GM18909 (cell line): ENCODE measurements at regions not wholly inside any gene's neighbourhood (a gene's known extent, or its start where the extent isn't known, plus 50 kb on each side); places are given as distances from the start of the nearest gene placed in this dataset.
"Not testable (repeated sequence)": the region's sequence is repeated elsewhere in the genome, so short reads cannot be mapped to it uniquely, and the experiment has no call there.

Experiments
- ATAC-seq: cut with Tn5 transposase; IDR thresholded peaks from one replicate; pipeline ENCODE4 v1.9.1; 2021; ENCODE audit warnings: mild to moderate bottlenecking; ENCODE audit not compliant: unreplicated experiment, poor library complexity

GRCh38 chr20:53656293-53657202, 62.9 kb upstream of the ZNF217 start:
- ATAC-seq, result no peak

DNA sequence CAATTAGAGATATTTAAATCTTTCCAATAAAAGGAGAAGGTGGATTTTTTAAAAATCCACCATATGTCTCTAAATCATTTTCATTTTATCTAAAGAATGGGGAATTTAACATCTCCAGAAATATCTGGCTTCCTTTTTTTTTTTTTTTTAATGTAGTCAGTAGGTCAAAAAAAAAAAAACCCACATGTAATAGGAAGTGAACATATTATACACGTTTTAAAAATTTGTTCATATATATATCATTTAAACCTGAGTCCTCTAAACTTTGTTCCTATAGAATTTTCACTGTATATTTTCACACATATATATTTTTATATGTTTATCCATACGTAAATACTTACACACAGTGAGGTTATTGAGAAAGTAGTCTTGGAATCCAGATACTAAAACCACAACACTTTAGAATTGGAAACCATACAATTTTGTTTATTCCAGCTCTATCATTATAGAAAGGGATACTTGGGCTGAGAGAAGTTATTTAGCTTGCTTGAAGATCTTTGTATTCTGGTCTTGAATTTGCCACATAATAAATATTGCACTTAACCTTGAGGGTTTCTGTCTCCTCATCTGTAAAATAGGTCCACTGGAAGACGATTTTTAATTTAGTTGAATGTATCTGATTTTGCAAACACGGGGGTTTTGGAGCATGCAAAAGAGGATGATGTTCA, 62.1 kb upstream of the ZNF217 start:
- no peak for ATAC-seq

DNA sequence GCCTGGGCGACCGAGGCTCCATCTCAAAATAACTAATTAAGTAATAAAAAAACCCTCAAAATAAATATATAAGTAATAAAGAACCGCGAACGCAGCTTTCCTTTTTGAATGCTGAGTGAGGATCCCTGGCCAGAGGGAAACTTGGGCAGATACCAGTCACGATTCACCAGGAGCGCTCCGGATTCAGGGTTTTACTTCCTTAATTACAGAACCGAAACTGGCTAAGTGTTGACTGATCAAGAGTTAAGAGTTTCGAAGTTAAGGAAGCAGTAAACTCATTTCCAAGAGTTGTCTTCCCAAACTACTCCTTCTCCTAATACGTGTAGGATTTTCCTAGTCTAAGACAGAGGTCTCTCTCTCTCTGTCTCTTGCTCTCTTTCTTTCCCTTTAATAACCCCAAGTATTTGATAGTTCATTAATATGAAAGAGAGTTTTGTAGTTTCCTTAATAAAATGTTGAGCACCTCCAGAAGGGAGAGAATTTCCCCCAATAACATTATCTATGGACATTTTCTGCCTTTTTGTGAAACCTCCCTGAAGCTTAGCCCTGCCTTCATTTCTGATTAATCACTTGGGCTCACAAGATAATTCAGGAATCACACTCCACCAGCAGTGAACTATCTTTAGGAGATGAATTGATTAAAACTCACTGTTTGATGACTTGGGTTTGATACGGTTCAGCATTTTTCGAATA, 61.4 kb upstream of the ZNF217 start:
- ATAC-seq, result no peak

DNA sequence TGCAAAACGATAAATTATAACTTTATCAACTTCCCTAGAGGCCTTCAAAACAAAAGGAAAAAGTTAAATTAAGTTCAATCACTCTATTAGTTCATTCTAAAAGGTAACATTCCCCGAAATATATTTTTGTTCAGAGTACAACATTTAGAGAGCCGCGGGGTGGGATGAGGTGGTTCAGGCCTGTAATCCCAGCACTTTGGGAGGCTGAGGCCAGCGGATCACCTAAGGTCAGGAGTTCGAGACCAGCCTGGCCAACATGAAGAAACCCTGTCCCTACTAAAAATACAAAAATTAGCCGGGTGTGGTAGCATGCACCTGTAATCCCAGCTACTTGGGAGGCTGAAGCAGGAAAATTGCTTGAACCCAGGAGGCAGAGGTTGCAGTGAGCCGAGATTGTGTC, 60.9 kb upstream of the ZNF217 start:
- not testable (repeated sequence) for ATAC-seq

- no peak for ATAC-seq
Observed at GRCh38 chr20:53652859-53653517, 59.3 kb upstream of the ZNF217 start.

- peak; percentile 70 for ATAC-seq
Observed at GRCh38 chr20:53652090-53652858, 58.6 kb upstream of the ZNF217 start.

DNA sequence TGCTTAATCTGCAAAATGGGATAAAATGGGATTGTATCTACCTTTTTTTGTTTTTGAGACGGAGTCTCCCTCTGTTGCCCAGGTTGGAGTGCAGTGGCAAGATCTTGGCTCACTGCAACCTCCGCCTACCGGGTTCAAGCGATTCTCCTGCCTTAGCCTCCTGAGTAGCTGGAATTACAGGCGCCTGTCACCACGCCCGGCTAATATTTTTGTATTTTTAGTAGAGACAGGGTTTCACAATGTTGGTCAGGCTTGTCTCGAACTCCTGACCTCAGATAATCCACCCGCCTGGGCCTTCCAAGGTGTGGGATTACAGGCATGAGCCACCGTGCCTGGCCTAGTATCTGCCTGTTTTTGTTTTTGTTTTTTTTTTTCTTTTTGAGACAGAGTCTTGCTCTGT, 55.9 kb upstream of the ZNF217 start:
- ATAC-seq, result not testable (repeated sequence)

- no peak for ATAC-seq
Observed at GRCh38 chr20:53647286-53647821, 53.7 kb upstream of the ZNF217 start.

- ATAC-seq, result no peak
Observed at GRCh38 chr20:53646550-53646949, 52.9 kb upstream of the ZNF217 start.

DNA sequence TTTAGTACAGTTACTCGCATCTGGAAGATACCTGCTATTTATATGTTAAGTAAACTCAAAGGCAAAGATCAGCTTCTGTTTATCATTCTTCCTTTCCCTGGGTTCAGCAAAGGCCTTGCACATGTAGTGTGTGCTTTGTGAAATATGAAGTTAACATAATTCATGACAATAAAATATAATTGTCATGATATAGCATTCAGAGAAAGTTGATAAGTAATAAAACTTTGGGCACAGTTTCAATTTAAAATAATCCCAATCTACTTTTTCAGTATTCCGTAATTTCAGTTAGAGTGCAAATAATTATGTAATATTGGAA, 51.9 kb upstream of the ZNF217 start:
- no peak for ATAC-seq

- not testable (repeated sequence) for ATAC-seq
Observed at GRCh38 chr20:53644108-53644507, 50.5 kb upstream of the ZNF217 start.
